ENCODE measurements at regions not wholly inside any gene's neighbourhood (a gene's known extent, or its start where the extent isn't known, plus 50 kb on each side); places are given as distances from the start of the nearest gene placed in this dataset.

DNA sequence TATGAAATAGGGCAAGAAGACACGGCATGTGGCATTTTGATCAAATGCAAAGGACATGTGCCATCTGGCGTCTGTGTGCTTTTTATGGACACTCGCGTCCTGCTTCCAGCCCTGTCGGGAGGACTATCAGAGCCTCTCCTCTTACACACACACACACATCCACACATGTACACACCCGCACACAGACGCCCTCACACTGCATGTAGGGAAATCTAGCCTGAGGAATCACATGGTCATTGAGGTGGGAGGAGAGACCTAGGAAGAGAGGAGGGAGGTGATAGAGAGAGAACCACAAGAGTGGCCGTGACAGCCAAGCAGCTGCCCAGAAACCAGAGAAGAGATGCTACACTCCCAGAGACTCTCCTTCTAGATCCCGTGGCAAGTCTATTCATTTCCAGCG, 105.9 kb upstream of the CDYL start:
- H3K9me3 ChIP-seq (ENCODE audit: control insufficient read depth, insufficient read depth, low read depth, low read length) = no peaks in the 10 kb centered on the region
- H3K4me3 ChIP-seq (ENCODE audit: low read depth in 2 of 2, low read length in 2 of 2) = no peak overlapping the region
- ChIA-PET CTCF (no interaction called here), POLR2A (no interaction called here)
- no peak for DNase-seq (ENCODE audit: low read depth, low spot score)
- no peaks in the 10 kb centered on the region for H3K27me3 ChIP-seq (ENCODE audit: control insufficient read depth, insufficient read depth, low read length)
- H3K27ac ChIP-seq (ENCODE audit: low read length) = no peak overlapping the region
- TF ChIP-seq POLR2AphosphoS5 (IDR thresholded peaks at IDR 0.05; ENCODE audit: low read depth, low read length) (no peak), SIN3A (IDR thresholded peaks at IDR 0.05; ENCODE audit: borderline replicate concordance, insufficient read depth, low read depth, low read length) (no peak), TCF7L2 (IDR thresholded peaks at IDR 0.05; ENCODE audit: low read depth, low read length) (no peak)
- TF ChIP-seq, protein P1, sequence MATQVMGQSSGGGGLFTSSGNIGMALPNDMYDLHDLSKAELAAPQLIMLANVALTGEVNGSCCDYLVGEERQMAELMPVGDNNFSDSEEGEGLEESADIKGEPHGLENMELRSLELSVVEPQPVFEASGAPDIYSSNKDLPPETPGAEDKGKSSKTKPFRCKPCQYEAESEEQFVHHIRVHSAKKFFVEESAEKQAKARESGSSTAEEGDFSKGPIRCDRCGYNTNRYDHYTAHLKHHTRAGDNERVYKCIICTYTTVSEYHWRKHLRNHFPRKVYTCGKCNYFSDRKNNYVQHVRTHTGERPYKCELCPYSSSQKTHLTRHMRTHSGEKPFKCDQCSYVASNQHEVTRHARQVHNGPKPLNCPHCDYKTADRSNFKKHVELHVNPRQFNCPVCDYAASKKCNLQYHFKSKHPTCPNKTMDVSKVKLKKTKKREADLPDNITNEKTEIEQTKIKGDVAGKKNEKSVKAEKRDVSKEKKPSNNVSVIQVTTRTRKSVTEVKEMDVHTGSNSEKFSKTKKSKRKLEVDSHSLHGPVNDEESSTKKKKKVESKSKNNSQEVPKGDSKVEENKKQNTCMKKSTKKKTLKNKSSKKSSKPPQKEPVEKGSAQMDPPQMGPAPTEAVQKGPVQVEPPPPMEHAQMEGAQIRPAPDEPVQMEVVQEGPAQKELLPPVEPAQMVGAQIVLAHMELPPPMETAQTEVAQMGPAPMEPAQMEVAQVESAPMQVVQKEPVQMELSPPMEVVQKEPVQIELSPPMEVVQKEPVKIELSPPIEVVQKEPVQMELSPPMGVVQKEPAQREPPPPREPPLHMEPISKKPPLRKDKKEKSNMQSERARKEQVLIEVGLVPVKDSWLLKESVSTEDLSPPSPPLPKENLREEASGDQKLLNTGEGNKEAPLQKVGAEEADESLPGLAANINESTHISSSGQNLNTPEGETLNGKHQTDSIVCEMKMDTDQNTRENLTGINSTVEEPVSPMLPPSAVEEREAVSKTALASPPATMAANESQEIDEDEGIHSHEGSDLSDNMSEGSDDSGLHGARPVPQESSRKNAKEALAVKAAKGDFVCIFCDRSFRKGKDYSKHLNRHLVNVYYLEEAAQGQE (IDR thresholded peaks at IDR 0.05; ENCODE audit: insufficient read depth in 1 of 2, low read depth in 2 of 2, low read length in 1 of 2) = no peak
- TF ChIP-seq, protein P2, sequence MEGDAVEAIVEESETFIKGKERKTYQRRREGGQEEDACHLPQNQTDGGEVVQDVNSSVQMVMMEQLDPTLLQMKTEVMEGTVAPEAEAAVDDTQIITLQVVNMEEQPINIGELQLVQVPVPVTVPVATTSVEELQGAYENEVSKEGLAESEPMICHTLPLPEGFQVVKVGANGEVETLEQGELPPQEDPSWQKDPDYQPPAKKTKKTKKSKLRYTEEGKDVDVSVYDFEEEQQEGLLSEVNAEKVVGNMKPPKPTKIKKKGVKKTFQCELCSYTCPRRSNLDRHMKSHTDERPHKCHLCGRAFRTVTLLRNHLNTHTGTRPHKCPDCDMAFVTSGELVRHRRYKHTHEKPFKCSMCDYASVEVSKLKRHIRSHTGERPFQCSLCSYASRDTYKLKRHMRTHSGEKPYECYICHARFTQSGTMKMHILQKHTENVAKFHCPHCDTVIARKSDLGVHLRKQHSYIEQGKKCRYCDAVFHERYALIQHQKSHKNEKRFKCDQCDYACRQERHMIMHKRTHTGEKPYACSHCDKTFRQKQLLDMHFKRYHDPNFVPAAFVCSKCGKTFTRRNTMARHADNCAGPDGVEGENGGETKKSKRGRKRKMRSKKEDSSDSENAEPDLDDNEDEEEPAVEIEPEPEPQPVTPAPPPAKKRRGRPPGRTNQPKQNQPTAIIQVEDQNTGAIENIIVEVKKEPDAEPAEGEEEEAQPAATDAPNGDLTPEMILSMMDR (IDR thresholded peaks at IDR 0.05) = no peak
- no peaks in the 10 kb centered on the region for H3K4me1 ChIP-seq (ENCODE audit: control insufficient read depth, insufficient read depth, low read length)
- in situ Hi-C loops (cut with HindIII; ENCODE audit: low pct_unique_long_range_greater_than_20kb, low sequenced_read_pairs) (no loop called here), intact Hi-C loops (cut with micrococcal nuclease; ENCODE audit: unreplicated experiment) (no loop called here)
- H3K36me3 ChIP-seq (ENCODE audit: control insufficient read depth, insufficient read depth, low read length) = no peaks in the 10 kb centered on the region
- ATAC-seq = no peak
- BruUV-seq (replicated peaks) = no TSS peak

DNA sequence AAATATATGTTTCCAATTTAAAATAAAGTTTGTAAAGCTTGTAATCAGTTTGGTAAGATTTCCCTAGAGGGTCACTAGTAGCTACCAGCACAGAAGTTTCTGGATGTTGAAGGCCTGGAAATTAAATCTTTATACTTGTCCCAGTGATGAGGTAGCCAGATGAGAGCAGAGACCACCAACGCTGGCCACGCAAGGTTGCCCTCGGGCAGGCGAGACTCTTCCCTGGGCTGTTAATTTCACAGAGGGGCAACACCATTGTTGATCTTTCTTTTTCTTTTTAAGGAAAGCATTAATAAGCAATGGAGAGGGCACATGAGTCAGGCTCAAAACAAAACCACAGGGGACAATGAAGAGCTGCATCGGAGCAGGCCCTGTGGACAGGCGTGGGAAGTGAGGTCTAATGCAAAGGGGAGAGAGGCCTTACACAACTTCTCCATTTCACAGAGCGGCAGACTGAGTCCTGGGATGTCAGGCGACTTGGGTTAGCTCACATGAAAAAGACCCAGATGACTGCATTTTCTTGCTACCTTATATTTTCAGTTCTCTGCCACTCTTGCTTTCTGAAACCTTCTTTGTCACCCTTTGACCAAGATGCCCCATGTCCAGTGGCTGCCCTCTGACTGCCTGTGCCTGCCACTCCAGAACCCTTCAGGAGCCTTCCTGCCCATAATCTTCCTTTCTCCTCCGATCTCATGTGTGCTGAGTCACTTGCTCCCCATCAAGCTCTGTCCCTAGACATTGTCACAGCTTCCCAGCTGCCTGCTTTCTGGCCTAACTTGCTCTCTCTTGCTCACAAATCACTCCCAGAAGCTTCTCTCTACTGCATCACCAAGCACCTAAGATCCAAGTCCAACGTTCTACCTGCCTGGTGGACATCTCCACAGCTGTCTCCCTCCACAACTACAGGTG, 107.7 kb upstream of the CDYL start:
- DNase-seq (ENCODE audit: low read depth, low spot score) (no peak), ATAC-seq (no peak)
- POLR2A ChIA-PET = no interaction called here
- Histone ChIP-seq H3K9me3 (ENCODE audit: control insufficient read depth, insufficient read depth, low read depth, low read length) (no peaks in the 10 kb centered on the region), H3K36me3 (ENCODE audit: control insufficient read depth, insufficient read depth, low read length) (no peaks in the 10 kb centered on the region), H3K27ac (ENCODE audit: low read length) (no peak overlapping the region), H3K4me1 (ENCODE audit: control insufficient read depth, insufficient read depth, low read length) (no peaks in the 10 kb centered on the region), H3K4me3 (ENCODE audit: low read depth in 2 of 2, low read length in 2 of 2) (no peak overlapping the region), H3K27me3 (ENCODE audit: control insufficient read depth, insufficient read depth, low read length) (no peaks in the 10 kb centered on the region)
- intact Hi-C loops (cut with micrococcal nuclease; ENCODE audit: unreplicated experiment) = no loop called here
- in situ Hi-C loops (cut with HindIII; ENCODE audit: low pct_unique_long_range_greater_than_20kb, low sequenced_read_pairs) = no loop called here
- CTCF ChIA-PET = no interaction called here
- BruUV-seq (replicated peaks) = no TSS peak
- TF ChIP-seq POLR2AphosphoS5 (IDR thresholded peaks at IDR 0.05; ENCODE audit: low read depth, low read length) (no peak), SIN3A (IDR thresholded peaks at IDR 0.05; ENCODE audit: borderline replicate concordance, insufficient read depth, low read depth, low read length) (no peak), TCF7L2 (IDR thresholded peaks at IDR 0.05; ENCODE audit: low read depth, low read length) (no peak)
- TF ChIP-seq, protein P2 (IDR thresholded peaks at IDR 0.05) = no peak
- TF ChIP-seq, protein P1 (IDR thresholded peaks at IDR 0.05; ENCODE audit: insufficient read depth in 1 of 2, low read depth in 2 of 2, low read length in 1 of 2) = no peak

All from Panc1 (cell line).